ENCODE measurements at regions not wholly inside any gene's neighbourhood (a gene's known extent, or its start where the extent isn't known, plus 50 kb on each side); places are given as distances from the start of the nearest gene placed in this dataset.

- H3K4me3 Mint-ChIP-seq, result no peak overlapping the region
- no peaks in the 10 kb centered on the region for H3K36me3 Mint-ChIP-seq (ENCODE audit: low read depth)
- CTCF ChIA-PET, result no interaction called here
- intact Hi-C loops (cut with DNase I, micrococcal nuclease), result no loop called here
- ATAC-seq (no peak), DNase-seq (no peak)
- no peaks in the 10 kb centered on the region for H3K4me1 Mint-ChIP-seq
- no peaks in the 10 kb centered on the region for H3K9me3 Mint-ChIP-seq (ENCODE audit: low read depth)
- POLR2A ChIA-PET, result no interaction called here
- H3K27me3 Mint-ChIP-seq, result peaks cover 4% of the 10 kb centered on the region
- H3K27ac Mint-ChIP-seq, result no peak overlapping the region
Observed at GRCh38 chr6:95660544-95660943, 83.2 kb downstream of the MANEA start.

GRCh38 chr6:95670011-95670463 is 92.7 kb downstream of the MANEA start:
- H3K9me3 Mint-ChIP-seq (ENCODE audit: low read depth), result no peaks in the 10 kb centered on the region
- H3K36me3 Mint-ChIP-seq (ENCODE audit: low read depth), result no peaks in the 10 kb centered on the region
- no peak overlapping the region for H3K4me3 Mint-ChIP-seq
- no peak overlapping the region for H3K27ac Mint-ChIP-seq
- intact Hi-C loops (cut with DNase I, micrococcal nuclease), result no loop called here
- peaks cover 3% of the 10 kb centered on the region for H3K27me3 Mint-ChIP-seq
- no peaks in the 10 kb centered on the region for H3K4me1 Mint-ChIP-seq
- ChIA-PET CTCF (no interaction called here), POLR2A (no interaction called here)
- ATAC-seq (no peak), DNase-seq (no peak)

GRCh38 chr6:95676011-95676628 is 98.8 kb downstream of the MANEA start:
- H3K27me3 Mint-ChIP-seq, result peaks cover 14% of the 10 kb centered on the region
- DNase-seq (no peak), ATAC-seq (no peak)
- ChIA-PET POLR2A (no interaction called here), CTCF (interaction anchor here (1.4 kb wide), 1 partner anchor 14 kb away, joined by 3 read pairs; no protein-coding TSS in a partner anchor)
- H3K27ac Mint-ChIP-seq, result no peak overlapping the region
- H3K4me3 Mint-ChIP-seq, result no peak overlapping the region
- H3K36me3 Mint-ChIP-seq (ENCODE audit: low read depth), result no peaks in the 10 kb centered on the region
- H3K9me3 Mint-ChIP-seq (ENCODE audit: low read depth), result no peaks in the 10 kb centered on the region
- intact Hi-C loops (cut with DNase I, micrococcal nuclease), result no loop called here
- H3K4me1 Mint-ChIP-seq, result no peaks in the 10 kb centered on the region

GRCh38 chr6:95679981-95680380 is 102.6 kb downstream of the MANEA start:
- no peaks in the 10 kb centered on the region for H3K36me3 Mint-ChIP-seq (ENCODE audit: low read depth)
- no peak overlapping the region for H3K27ac Mint-ChIP-seq
- ATAC-seq, result no peak
- POLR2A ChIA-PET, result no interaction called here
- intact Hi-C loops (cut with DNase I, micrococcal nuclease), result no loop called here
- no peak for DNase-seq
- H3K27me3 Mint-ChIP-seq, result peaks cover 16% of the 10 kb centered on the region
- H3K9me3 Mint-ChIP-seq (ENCODE audit: low read depth), result no peaks in the 10 kb centered on the region
- H3K4me1 Mint-ChIP-seq, result no peaks in the 10 kb centered on the region
- H3K4me3 Mint-ChIP-seq, result no peak overlapping the region
- CTCF ChIA-PET, result no interaction called here

- ATAC-seq (no peak), DNase-seq (no peak)
- Mint-ChIP-seq H3K4me1 (no peaks in the 10 kb centered on the region), H3K27me3 (peaks cover 15% of the 10 kb centered on the region), H3K4me3 (no peak overlapping the region), H3K36me3 (ENCODE audit: low read depth) (no peaks in the 10 kb centered on the region), H3K27ac (no peak overlapping the region), H3K9me3 (ENCODE audit: low read depth) (no peaks in the 10 kb centered on the region)
- ChIA-PET CTCF (no interaction called here), POLR2A (no interaction called here)
- intact Hi-C loops (cut with DNase I, micrococcal nuclease), result no loop called here
Observed at GRCh38 chr6:95681736-95682135, 104.4 kb downstream of the MANEA start.

GRCh38 chr6:95682476-95682875 is 105.1 kb downstream of the MANEA start:
- CTCF ChIA-PET, result no interaction called here
- Mint-ChIP-seq H3K9me3 (ENCODE audit: low read depth) (no peaks in the 10 kb centered on the region), H3K4me3 (no peak overlapping the region), H3K36me3 (ENCODE audit: low read depth) (no peaks in the 10 kb centered on the region), H3K27ac (no peak overlapping the region), H3K4me1 (no peaks in the 10 kb centered on the region), H3K27me3 (peaks cover 13% of the 10 kb centered on the region)
- no peak for DNase-seq
- no peak for ATAC-seq
- POLR2A ChIA-PET, result no interaction called here
- intact Hi-C loops (cut with DNase I, micrococcal nuclease), result no loop called here

GRCh38 chr6:95685822-95686221 is 108.5 kb downstream of the MANEA start:
- Mint-ChIP-seq H3K4me3 (no peak overlapping the region), H3K27ac (no peak overlapping the region), H3K36me3 (ENCODE audit: low read depth) (no peaks in the 10 kb centered on the region), H3K27me3 (peaks cover 5% of the 10 kb centered on the region), H3K9me3 (ENCODE audit: low read depth) (peaks cover 1% of the 10 kb centered on the region), H3K4me1 (peaks cover 2% of the 10 kb centered on the region)
- POLR2A ChIA-PET, result no interaction called here
- CTCF ChIA-PET, result no interaction called here
- DNase-seq, result no peak
- intact Hi-C loops (cut with DNase I, micrococcal nuclease), result no loop called here
- ATAC-seq, result no peak

- DNase-seq (no peak), ATAC-seq (no peak)
- ChIA-PET CTCF (no interaction called here), POLR2A (no interaction called here)
- Mint-ChIP-seq H3K27me3 (peaks cover 5% of the 10 kb centered on the region), H3K9me3 (ENCODE audit: low read depth) (peaks cover 3% of the 10 kb centered on the region), H3K36me3 (ENCODE audit: low read depth) (no peaks in the 10 kb centered on the region), H3K4me3 (no peak overlapping the region), H3K4me1 (peaks cover 5% of the 10 kb centered on the region), H3K27ac (no peak overlapping the region)
- intact Hi-C loops (cut with DNase I, micrococcal nuclease), result no loop called here
Observed at GRCh38 chr6:95686272-95686671, 108.9 kb downstream of the MANEA start.

- Mint-ChIP-seq H3K4me3 (no peak overlapping the region), H3K27me3 (peaks cover 5% of the 10 kb centered on the region), H3K9me3 (ENCODE audit: low read depth) (peaks cover 3% of the 10 kb centered on the region), H3K4me1 (peaks cover 5% of the 10 kb centered on the region), H3K27ac (no peak overlapping the region), H3K36me3 (ENCODE audit: low read depth) (no peaks in the 10 kb centered on the region)
- DNase-seq, result no peak
- intact Hi-C loops (cut with DNase I, micrococcal nuclease), result no loop called here
- POLR2A ChIA-PET, result no interaction called here
- CTCF ChIA-PET, result no interaction called here
- no peak for ATAC-seq
Observed at GRCh38 chr6:95686895-95687294, 109.6 kb downstream of the MANEA start.

GRCh38 chr6:95687839-95688238 is 110.5 kb downstream of the MANEA start:
- Mint-ChIP-seq H3K4me3 (no peak overlapping the region), H3K9me3 (ENCODE audit: low read depth) (peaks cover 3% of the 10 kb centered on the region), H3K27me3 (peaks cover 5% of the 10 kb centered on the region), H3K27ac (no peak overlapping the region), H3K4me1 (peaks cover 5% of the 10 kb centered on the region), H3K36me3 (ENCODE audit: low read depth) (no peaks in the 10 kb centered on the region)
- ATAC-seq, result no peak
- ChIA-PET POLR2A (no interaction called here), CTCF (no interaction called here)
- no peak for DNase-seq
- intact Hi-C loops (cut with DNase I, micrococcal nuclease), result no loop called here

- no peak for ATAC-seq
- Mint-ChIP-seq H3K4me3 (no peak overlapping the region), H3K27ac (no peak overlapping the region), H3K4me1 (peaks cover 5% of the 10 kb centered on the region), H3K9me3 (ENCODE audit: low read depth) (peaks cover 3% of the 10 kb centered on the region), H3K36me3 (ENCODE audit: low read depth) (no peaks in the 10 kb centered on the region), H3K27me3 (no peaks in the 10 kb centered on the region)
- no peak for DNase-seq
- intact Hi-C loops (cut with DNase I, micrococcal nuclease), result no loop called here
- ChIA-PET POLR2A (no interaction called here), CTCF (no interaction called here)
Observed at GRCh38 chr6:95690328-95690727, 113.0 kb downstream of the MANEA start.

GRCh38 chr6:95693108-95693507 is 115.8 kb downstream of the MANEA start:
- intact Hi-C loops (cut with DNase I, micrococcal nuclease), result no loop called here
- CTCF ChIA-PET, result interaction anchor here (1.1 kb wide), 1 partner anchor 38 kb away, joined by 3 read pairs; no protein-coding TSS in a partner anchor
- DNase-seq, result no peak
- Mint-ChIP-seq H3K4me1 (peaks cover 5% of the 10 kb centered on the region), H3K27me3 (no peaks in the 10 kb centered on the region), H3K36me3 (ENCODE audit: low read depth) (no peaks in the 10 kb centered on the region), H3K4me3 (no peak overlapping the region), H3K27ac (no peak overlapping the region), H3K9me3 (ENCODE audit: low read depth) (peaks cover 3% of the 10 kb centered on the region)
- ATAC-seq, result no peak
- POLR2A ChIA-PET, result no interaction called here

GRCh38 chr6:95698271-95698670 is 120.9 kb downstream of the MANEA start:
- peaks cover 3% of the 10 kb centered on the region for H3K27me3 Mint-ChIP-seq
- H3K4me3 Mint-ChIP-seq, result no peak overlapping the region
- H3K27ac Mint-ChIP-seq, result no peak overlapping the region
- ChIA-PET CTCF (no interaction called here), POLR2A (no interaction called here)
- no peak for DNase-seq
- no peak for ATAC-seq
- no peaks in the 10 kb centered on the region for H3K4me1 Mint-ChIP-seq
- intact Hi-C loops (cut with DNase I, micrococcal nuclease), result no loop called here
- H3K36me3 Mint-ChIP-seq (ENCODE audit: low read depth), result no peaks in the 10 kb centered on the region
- H3K9me3 Mint-ChIP-seq (ENCODE audit: low read depth), result no peaks in the 10 kb centered on the region

All from activated CD4-positive, alpha-beta T cell treated with anti-CD3 and anti-CD28 coated beads for 36 hours (primary cell).